ENCODE measurements at regions not wholly inside any gene's neighbourhood (a gene's known extent, or its start where the extent isn't known, plus 50 kb on each side); places are given as distances from the start of the nearest gene placed in this dataset.

DNA sequence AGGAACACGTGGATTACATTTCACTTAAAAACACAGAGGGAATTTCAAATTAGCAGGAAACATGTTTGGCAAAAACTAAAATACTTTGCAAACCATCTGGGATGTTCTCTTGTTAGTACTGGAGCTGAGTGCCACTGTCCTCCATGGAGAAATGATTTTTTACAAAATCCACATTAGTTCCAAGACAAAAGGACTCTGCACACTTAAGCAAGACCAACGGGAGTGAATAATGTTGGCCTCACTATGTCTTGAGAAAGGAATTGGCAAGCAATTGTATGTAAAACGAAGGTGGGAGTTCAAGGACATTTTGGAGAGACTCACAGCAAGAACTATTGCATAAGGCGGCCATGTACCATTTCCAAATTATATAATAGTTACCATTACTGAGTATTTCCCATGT, 547.5 kb downstream of the EBF1 start:
- DNase-seq, result no peak

DNA sequence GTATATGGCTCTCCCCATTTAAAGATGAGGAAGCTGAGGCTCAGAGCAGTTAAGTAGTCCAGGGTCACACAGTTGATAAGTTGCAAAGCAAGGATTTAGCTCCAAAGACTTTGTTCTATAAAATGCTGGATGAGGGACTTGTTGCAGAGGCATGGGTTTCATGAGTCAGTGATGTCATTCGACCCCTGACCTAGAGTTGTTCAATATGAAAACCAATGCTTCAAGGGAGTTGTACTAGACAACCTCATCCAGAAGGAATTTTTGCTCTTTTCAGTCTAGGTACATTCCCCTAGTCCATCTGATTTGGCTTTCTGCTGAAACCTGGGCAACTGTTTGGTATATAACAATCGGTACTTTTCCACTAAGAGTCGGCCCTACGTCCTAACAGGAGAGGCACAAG, 550.4 kb downstream of the EBF1 start:
- DNase-seq, result no peak

DNA sequence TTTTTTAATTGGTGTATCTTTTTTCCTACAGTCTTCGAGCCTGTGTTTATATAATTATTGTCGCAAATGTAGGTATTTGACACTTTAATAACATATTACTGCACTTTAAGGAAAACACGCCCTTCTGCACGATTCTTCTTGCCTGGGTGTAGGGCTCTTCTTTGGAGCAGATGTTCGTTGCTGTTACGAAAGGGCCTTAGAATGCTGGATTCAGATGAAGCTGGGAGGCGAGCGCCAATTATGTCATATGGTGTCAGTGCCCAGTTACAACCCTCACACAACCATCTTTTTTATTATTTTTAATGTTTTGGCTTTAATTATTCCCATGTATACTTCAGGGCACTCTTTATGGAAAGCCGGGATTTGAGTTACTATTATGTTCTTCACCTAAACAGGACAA, 553.0 kb downstream of the EBF1 start:
- no peak for DNase-seq

DNA sequence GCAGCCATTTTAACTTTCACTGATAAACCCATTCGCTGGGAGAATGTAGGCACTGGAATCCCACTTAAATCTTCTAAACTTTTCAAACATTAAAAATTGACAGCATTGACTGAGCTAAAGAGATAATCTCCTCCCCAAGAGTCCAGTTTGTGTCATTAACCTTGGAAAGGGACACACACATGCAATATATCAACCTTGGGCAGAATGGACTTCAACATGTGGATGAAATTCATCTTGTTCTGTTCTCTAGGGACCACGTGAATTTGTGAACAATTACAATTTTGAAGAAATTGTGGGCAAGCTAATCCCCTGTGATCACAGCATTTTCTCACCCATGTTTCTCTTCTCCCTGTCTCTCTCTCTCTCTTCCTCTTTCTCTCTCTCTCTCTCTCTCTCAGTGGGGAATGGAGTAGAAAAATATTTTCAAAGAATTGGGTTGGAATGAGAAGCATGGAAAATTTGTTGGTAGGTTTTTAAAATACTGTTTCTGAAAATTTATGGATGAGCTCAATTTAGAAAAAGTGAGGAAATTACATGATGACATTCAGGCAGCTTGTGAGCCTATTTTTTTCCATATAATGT, 553.7 kb downstream of the EBF1 start:
- no peak for DNase-seq

DNA sequence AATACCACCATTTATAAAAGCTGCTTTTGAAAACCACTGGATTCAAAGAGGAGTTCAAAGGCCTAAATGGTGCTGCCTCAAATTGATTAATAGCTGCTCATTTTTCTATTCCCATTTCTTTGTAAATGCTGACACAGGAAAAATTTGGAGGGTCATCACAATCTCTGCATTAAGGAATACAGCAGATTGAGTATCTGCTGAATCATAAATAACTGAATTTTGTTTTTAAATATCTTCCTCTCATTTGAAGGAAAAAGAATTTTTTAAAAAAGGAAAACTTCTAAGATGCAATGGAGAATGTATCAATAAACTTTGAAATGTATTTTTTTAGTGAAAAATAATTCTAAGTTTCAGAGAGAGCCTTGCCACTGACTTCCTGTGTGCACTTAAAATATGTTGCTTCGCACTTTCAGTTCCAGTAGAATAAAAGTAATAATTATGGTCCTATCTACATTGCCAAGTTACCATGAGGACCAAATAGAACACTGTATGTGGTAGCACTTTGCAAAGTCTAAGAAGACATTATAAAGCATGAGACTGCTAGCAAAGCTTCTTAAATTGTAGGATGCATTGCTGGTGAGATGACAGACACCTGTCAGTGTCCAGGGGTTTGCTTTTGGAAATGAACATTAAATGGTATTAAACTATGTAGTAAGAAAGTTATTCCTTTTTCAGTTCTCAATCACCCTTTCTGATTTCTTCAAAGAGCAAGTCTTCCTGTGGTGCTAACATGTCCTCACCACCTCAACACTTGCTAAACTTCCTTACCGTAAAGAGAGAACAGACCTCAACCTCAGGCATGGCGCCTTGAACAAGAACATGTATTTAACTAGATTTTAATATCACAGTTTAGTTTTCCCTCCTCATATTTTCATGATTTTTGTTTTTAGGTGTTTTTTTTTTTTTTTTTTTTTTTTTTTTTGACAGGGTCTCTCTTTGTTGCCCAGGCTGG, 555.1 kb downstream of the EBF1 start:
- DNase-seq, result no peak

DNA sequence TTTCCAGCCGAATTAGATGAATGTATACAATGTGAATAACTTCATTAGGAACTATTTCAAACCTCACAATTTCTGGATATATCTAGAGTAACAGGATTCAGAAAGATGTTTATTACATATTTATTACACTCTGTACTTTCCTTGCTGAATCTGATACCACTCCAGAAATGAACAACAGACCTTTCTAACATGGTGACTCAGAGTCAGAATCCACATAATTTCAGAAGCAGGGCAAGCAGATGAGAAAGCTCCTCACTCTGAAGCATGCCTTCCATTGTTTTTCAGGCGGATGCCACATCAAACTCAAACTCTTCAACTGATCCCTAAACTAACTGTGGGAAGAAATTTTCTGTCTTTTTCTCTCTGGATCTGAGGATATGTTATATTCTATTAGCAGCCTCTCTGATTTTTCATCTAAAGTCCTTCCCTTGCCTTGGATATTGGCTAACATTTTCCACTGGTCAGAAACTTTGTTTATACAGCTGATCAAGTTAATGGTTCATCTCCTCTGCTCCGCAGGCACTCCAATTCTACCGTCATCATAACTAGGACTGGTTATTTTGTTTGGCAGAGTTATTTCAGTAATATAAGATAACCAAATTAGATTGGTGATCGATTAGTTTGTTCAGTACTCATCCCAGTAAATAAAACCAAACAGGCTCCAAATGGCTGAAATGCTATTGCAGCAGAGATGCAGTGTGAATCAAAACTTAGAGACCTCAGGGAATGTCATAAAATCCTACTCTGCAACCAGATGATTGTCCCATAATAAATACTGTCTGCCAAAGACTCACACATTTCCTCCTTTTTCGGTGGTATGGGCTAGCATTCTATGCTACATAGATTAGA, 556.0 kb downstream of the EBF1 start:
- no peak for DNase-seq

DNA sequence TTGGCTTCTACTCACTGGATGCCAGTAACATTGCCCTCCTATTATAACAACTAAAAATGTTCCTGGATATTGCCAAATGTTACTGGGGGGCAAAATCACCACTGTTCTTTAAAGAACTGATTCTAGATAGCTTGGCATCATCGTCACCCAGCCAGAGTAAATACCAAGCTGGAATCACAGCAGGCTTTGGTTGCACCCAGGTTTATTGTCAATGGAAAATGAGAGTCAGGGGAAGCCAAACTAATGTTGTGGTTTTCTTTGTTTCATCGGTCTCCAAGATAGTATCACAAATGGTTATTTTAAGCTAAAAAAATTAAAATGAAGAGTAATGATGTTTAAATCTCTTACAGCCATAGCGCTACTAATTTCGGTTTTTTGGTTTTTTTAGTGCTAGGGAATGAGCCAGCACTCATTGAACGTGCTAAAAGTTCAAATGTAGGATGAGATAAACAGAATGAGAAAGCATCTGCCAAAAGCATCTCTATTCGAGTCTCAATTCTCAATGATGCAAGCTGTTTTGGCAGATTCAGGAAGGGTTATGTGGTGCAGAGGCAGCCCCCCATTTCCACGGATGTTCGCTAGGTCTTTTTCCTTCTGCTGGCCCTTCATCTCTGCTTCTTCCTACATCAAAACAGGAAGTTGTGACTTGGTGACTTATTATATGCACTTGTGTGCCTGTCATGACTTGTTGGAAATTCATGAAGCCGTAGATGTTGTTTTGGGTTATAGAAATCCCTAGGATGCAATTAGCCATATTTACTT, 558.0 kb downstream of the EBF1 start:
- DNase-seq, result no peak

DNA sequence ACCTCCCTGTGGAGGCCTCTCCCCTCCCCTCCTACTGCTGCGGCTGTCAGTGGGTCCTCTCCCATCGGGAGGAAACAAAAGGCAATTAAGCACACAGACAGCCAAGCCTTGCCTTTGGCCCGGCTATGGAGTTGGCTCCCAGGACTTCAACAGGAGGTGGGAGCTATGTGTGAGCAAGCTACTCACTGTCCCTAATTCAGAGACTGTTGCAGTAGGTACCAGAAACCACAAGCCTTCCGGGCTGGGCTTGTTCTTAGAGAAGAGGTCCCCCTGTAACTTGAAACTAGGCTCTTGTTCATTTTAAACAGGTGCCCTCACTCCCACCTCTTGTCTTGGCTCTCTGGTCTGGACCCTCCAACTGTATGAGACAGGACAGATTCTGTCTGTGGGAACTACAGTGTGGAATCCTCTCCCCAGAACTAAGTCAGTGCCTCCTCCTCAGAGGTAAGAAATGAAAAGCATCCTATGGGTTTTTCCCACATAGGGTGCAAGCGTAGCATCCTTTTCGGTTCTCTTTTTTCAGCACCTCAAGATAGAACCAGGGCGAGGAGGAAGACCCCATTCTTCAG, 561.1 kb downstream of the EBF1 start:
- DNase-seq, result no peak

DNA sequence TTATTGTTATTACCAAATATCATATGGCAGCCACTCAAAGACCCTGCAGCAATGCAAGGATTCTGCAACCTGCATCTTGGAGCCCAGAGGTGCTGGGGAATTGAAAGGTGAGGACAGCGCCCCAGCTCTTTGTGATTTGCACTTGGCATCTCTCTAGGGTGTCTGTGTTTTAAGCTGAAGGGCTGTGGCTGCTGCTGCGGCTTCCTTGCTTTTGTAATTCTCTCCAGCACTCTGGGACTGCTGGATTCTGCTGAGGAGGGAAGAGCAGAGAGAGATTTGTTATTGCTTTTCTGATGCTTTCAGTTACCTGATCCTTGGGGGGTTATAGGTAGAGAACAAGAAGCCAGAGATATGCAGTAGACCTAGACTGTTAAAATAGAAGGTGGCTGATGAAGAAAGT, 562.4 kb downstream of the EBF1 start:
- no peak for DNase-seq

DNA sequence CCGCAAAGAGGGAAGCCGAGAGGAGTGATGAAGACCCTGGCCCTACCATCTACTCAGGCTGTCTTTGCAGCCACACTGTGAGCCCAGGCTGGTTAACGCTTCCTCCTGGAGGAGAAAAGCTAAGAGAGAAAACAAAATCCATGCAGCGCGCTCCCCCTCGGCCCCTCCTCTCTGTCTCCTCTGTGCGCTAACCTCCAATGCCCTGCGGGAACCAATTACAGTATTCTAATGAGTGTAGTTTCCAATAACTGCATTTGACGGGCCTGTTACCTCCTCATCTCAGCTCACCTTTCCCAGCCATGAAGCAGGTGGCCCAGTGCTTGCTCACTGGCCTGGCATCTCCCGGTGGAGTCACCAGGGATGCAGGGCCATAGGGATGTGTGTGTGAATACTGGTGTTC, 565.5 kb downstream of the EBF1 start:
- DNase-seq, result peak; percentile 49

DNA sequence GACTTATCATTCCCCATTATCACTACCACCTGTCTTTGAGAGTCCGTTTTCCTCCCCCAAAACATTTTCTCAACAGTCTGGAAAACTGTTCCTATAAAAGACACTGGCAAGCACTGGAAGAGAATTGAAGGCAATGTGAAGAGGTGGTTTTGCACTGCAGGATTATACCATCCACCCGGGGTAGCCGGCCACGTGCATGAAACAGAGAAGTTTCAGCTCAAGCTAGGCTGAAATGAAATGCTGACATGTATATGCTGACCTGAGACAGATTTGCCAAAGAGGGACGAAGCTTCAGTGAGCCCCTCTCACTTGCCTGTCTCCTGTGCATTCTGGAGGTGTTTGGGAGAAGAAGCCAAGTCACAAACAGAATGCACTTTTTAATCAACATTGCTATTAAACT, 567.0 kb downstream of the EBF1 start:
- no peak for DNase-seq

DNA sequence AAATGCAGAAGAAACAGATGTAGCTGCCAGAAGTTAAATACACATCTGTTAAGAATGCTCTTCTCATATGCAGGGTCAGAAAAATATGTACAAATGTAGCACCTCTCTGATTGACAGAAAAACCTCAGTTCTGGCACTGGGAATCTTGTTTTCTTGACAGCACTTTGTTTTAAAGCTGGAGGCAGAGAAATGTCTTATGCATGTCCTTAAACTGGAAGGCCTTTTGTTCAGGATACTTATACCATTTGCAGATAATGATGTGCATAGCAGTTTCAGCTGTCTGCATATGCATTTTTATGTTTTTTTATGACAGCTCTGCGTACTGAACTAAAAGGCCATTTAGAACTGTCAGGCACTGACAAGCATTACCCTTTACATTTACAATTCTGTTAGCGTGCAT, 567.9 kb downstream of the EBF1 start:
- DNase-seq, result no peak

DNA sequence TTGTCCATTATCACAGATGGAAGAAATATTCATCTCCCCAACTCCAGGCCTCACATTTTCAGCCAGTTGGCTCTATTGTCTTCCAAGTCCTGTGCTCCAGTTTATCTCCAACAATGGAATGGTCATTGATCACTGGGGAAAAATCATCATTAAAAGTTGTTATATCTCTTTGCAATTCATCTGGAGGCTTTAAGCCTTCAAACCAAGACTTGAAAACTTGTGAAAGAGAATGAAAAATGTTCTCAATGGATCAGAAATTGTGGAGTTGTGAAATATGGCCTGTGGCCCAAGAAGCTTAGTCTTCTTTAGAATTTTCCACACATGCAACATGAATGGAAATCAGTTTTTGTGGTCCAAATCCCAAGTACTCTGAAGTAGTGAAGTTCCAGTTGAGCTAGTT, 569.6 kb downstream of the EBF1 start:
- no peak for DNase-seq

DNA sequence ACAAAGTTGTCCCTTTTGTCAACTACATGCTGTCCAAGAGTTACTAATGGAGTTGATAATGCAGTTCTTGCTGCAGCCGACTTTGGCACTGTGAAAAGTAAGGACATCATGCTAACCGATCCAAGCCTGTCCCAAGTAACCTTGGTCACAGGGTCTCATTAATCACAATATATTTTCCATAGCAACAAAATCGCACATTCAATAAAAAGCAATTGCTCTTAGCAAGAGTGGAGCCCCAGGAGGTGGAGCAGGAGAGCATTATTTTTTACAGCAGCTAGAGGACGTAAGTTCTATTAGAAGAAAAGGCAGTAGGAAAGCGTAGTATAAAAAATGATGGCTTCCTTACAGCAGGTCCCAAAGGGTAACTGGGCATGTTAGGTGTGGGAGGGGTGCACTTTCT, 570.3 kb downstream of the EBF1 start:
- no peak for DNase-seq

DNA sequence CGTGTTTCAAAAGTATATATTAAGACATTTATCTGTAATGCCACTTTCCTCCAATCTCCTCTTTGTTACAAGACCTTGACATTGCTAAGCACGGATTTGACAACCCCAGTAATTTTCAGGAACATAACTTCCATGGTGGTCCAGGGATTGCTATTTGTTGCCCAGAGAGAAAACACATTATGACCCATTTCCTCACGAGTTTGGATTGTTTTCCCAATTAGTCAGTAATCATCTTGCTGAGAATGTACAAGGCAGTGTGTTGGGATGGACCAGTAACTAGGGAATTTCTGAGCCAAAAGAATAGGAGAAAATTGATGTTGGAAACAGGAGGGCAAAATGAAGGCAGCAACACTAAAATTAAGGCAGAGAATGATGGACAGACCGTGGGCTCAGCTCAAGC, 574.1 kb downstream of the EBF1 start:
- no peak for DNase-seq

DNA sequence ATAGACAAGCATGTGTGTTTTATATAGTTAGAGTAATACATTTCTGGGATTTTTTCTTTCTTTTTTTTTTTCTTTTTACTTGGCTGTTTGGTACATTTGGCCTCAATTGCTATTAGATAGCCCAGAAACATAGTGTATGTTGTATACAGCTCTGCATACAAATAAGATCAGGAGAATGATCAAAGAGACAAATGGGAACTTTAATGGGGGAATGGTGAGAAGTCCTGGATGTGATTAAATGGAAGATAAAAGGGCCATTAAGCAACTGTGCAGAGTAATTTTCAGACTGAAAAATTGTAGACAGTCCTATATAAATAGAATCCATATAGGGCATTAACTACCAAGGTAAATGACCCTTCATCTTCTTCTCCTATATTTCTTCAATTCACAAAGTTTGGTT, 575.6 kb downstream of the EBF1 start:
- no peak for DNase-seq

DNA sequence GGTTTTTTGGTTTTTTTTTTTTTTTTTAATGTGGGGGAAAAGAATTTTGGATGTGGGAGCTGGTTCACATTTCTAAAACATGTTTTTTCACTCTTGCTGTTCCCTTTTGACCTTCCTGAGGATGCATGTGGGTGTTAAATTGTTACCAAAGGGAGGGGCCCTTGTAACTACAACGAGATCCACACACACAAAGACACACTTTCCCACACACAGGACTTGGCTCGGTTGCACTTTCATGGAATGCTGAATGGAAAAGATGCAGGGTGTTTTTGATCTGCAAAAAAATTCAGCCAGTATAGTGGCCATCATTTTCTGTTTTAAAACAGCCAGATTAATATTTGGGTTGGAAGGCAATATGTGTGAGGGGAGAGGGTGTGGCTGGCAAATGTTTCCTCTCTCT, 576.9 kb downstream of the EBF1 start:
- DNase-seq, result no peak

DNA sequence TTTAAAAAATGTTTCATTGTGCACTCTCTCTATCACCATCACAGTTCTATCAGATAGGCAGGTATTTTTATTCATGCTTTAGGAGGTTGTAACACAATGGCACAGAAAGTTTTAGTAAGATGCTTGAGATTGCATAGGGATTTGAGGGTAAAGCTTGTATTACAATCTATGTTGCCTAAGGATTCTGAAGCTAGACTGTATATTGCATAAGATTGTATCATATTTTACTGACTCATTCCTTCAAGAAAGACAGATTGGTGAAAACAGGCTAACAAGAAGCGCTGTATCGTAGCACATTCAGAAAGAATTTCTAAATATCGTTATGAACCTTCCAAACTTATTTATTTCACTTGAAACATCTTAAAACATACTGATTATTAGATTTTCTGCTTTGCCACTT, 577.7 kb downstream of the EBF1 start:
- no peak for DNase-seq

DNA sequence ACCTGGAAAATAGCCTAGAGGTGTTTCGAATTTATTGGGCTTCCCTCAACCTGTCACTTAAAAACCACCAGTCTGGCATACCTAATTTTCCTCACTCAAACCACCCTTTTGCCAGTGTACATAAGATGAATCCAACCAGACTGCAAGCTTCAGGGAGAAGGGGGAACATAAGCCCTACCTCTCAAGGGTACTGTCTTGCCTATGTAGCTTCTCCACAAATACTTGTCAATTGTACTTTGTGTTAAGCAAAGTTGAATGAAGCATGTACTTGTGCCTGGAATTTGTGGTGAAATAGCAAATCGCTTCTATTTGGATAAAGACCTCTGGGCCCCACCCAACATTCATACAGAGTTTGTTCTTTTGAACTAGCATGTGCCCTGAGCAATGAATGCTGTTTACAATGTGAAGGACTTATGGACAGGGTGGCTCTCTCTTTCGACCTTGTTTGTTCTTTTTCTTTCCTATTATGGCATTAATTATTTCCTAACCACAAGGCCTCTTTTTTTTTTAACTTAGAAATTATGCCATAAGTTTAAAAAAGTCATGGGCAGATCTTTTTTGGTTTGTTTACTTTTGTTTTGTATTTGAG, 580.2 kb downstream of the EBF1 start:
- no peak for DNase-seq

DNA sequence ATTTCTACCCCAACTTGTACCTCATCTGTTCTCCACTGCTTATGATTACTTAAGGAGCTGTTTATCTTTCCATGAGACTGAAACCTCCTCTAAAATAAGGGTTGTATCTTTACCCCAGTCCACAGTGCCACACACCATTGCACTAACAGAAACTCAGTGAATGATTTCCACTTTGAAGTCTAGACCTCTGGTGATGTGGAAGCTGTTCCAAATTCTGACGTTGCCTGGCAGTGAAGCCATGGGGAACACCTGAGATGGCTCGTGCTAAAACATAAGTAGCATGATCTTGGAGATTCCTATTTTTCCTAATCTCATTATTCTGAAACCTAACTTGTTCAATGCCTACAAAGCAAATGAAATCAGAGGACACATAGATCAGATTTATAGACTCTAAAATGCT, 583.2 kb downstream of the EBF1 start:
- DNase-seq, result no peak

DNA sequence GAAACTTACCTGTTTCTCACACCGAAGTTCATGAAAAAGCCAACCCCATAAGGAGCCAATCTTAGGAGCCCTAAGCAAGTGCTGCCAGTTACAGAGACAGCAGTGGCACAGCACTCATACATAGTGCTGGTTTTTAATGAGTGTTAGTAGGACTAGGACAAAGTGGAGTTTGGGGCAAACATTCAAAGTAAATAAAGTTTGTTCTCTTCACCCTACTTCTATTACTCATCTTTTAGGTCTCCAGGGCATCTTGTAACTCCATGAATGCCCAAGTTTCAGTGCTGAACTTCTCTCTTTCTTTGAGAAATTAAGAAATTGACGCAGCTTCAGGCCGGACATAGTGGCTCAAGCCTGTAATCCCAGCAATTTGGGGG, 584.7 kb downstream of the EBF1 start:
- DNase-seq, result no peak

DNA sequence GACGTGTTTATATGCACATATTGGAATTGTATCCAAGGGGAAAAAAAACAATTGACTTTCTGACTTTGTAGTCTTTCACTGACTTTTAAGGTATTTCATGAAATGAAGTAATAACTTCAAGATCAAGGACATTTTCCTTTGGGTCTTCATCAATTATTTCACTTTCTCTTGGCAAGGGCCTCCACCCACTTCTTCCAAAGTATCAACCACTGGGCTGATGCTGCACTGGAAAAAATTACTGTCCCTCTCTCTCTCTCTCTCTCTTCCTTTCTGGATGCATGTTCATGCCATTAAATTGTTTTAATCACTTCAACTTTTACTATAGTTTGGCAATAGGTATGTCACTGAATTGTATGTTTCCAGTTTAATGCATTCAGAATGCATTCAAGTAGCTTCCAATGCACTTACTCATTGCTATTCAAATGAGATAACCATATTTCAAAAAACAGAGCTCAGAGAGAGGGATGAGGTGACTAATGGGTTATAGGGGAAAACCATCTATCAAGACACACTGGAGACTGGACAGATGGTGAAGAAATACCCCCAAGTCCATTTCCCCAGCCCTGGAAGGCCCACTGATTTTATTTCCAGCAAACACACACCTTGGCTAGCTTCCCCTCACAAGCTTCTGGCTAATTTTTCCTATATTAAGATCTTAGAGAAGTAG, 585.3 kb downstream of the EBF1 start:
- no peak for DNase-seq
